Hepatocyte (in vitro differentiated cells): ENCODE measurements at regions not wholly inside any gene's neighbourhood (a gene's known extent, or its start where the extent isn't known, plus 50 kb on each side); places are given as distances from the start of the nearest gene placed in this dataset.

ENCODE experiments used
- DNase-seq: peaks from one replicate; pipeline ENCODE4 v3.0.0-alpha.2; 2016; ENCODE audit warnings: low spot score
- H2AFZ ChIP-seq: fragments of 200-600 bp; sonication (generic); 2 replicates; pipeline ENCODE4 v1.6.0; 2016; ENCODE audit warnings: antibody characterized with exemption, mild to moderate bottlenecking
- H3K27ac ChIP-seq: fragments of 200-600 bp; sonication (generic); 2 replicates; pipeline ENCODE4 v1.5.1; 2016; ENCODE audit warnings: mild to moderate bottlenecking
- H3K27me3 ChIP-seq: fragments of 200-600 bp; sonication (generic); 2 replicates; pipeline ENCODE4 v1.6.1; 2016
- H3K36me3 ChIP-seq: fragments of 200-600 bp; sonication (generic); replicated peaks from 2 replicates; pipeline ENCODE4 v1.5.1; 2016; ENCODE audit warnings: low read depth; ENCODE audit not compliant: insufficient read depth
- H3K4me1 ChIP-seq: fragments of 200-600 bp; sonication (generic); 2 replicates; pipeline ENCODE4 v1.5.1; 2016; ENCODE audit warnings: mild to moderate bottlenecking, moderate library complexity; ENCODE audit not compliant: insufficient read depth
- H3K4me2 ChIP-seq: fragments of 200-600 bp; sonication (generic); 2 replicates; pipeline ENCODE4 v1.6.0; 2016
- H3K4me3 ChIP-seq: fragments of 200-600 bp; sonication (generic); 2 replicates; pipeline ENCODE4 v1.5.1; 2016; ENCODE audit warnings: mild to moderate bottlenecking
- H3K79me2 ChIP-seq: fragments of 200-600 bp; sonication (generic); 2 replicates; pipeline ENCODE4 v1.6.0; 2017; ENCODE audit warnings: mild to moderate bottlenecking
- H3K9me2 ChIP-seq: fragments of 200-600 bp; sonication (generic); replicated peaks from 2 replicates; pipeline ENCODE4 v1.6.0; 2017; ENCODE audit warnings: mild to moderate bottlenecking; ENCODE audit not compliant: insufficient read depth
- H3K9me3 ChIP-seq: fragments of 200-600 bp; sonication (generic); 2 replicates; pipeline ENCODE4 v1.5.1; 2016; ENCODE audit warnings: low read depth, mild to moderate bottlenecking
- H4K20me1 ChIP-seq: fragments of 200-600 bp; sonication (generic); 2 replicates; pipeline ENCODE4 v1.6.0; 2016; ENCODE audit warnings: mild to moderate bottlenecking; ENCODE audit not compliant: insufficient read depth, poor library complexity, severe bottlenecking
- EZH2 ChIP-seq: fragments of 200-600 bp; sonication (generic); IDR thresholded peaks from 2 replicates; pipeline ENCODE4 v1.6.1; 2016; ENCODE audit warnings: antibody characterized with exemption, mild to moderate bottlenecking, borderline replicate concordance
- EZH2phosphoT487 ChIP-seq: fragments of 200-600 bp; sonication (generic); IDR thresholded peaks from one replicate; pipeline ENCODE4 v1.6.1; 2018; ENCODE audit warnings: antibody characterized with exemption, mild to moderate bottlenecking, low read depth, moderate library complexity; ENCODE audit not compliant: unreplicated experiment, severe bottlenecking
- WGBS: methylation state at CpG from one replicate; pipeline ENCODE4 v1.1.6; 2016; ENCODE audit warnings: low lambda C conversion rate; ENCODE audit errors: missing lambda C conversion rate; 5-methylcytosine and 5-hydroxymethylcytosine counted together
- TF ChIP-seq, protein P1 (sequence below): fragments of 200-600 bp; sonication (generic); IDR thresholded peaks from 2 replicates; pipeline ENCODE4 v1.5.1; 2016; ENCODE audit warnings: antibody characterized with exemption, mild to moderate bottlenecking; ENCODE audit not compliant: poor library complexity

DNA sequence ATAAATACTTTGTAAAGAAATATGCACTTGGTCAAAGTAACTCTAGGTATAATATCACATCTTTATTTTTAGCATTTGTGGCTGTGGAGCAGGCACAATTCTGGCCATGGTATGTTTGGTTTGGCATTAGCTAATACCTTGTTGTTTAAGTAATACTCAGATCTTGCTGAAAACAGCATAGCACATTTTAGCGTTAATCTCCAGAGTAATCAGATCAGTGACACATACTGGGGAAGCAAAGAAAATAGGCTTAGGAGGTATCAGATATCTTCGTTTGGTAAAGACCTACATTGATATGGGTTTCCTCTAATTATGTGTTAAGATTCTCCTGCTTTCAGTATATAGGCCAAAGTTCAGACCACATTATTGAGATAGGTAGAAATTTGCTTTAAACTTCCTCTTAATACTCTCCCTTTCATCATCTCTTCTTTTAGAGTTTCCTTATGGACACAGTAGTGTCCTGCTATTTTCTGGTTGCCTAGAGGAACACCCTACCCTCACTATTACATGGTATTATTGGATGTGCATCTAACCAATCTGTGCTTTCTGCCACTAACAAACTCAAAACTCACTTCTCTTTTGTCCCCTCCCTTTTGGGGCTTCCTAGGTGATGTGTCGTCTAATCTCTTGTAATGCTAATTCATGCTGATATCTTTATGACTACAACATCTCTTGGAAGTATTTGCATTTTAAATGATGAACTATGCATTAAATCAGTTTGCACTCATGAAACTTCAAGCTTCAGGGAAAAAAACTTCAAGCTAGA lies 437.3 kb upstream of the ADAMTSL1 start:
- H3K79me2 ChIP-seq, result no peaks in the 10 kb centered on the region
- DNase-seq, result no peak
- no peaks in the 10 kb centered on the region for H3K27me3 ChIP-seq
- WGBS, result 49% methylated on average over 3 of the region's 3 CpGs
- H3K36me3 ChIP-seq, result no peaks in the 10 kb centered on the region
- no peaks in the 10 kb centered on the region for H3K9me3 ChIP-seq
- H3K4me1 ChIP-seq, result no peaks in the 10 kb centered on the region
- no peak overlapping the region for H3K4me3 ChIP-seq
- H3K4me2 ChIP-seq, result no peak overlapping the region
- H3K9me2 ChIP-seq, result no peaks in the 10 kb centered on the region
- H3K27ac ChIP-seq, result no peak overlapping the region
- no peak overlapping the region for H2AFZ ChIP-seq
- TF ChIP-seq EZH2phosphoT487 (no peak), EZH2 (no peak)
- TF ChIP-seq, protein P1, sequence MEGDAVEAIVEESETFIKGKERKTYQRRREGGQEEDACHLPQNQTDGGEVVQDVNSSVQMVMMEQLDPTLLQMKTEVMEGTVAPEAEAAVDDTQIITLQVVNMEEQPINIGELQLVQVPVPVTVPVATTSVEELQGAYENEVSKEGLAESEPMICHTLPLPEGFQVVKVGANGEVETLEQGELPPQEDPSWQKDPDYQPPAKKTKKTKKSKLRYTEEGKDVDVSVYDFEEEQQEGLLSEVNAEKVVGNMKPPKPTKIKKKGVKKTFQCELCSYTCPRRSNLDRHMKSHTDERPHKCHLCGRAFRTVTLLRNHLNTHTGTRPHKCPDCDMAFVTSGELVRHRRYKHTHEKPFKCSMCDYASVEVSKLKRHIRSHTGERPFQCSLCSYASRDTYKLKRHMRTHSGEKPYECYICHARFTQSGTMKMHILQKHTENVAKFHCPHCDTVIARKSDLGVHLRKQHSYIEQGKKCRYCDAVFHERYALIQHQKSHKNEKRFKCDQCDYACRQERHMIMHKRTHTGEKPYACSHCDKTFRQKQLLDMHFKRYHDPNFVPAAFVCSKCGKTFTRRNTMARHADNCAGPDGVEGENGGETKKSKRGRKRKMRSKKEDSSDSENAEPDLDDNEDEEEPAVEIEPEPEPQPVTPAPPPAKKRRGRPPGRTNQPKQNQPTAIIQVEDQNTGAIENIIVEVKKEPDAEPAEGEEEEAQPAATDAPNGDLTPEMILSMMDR, result no peak
- no peaks in the 10 kb centered on the region for H4K20me1 ChIP-seq

DNA sequence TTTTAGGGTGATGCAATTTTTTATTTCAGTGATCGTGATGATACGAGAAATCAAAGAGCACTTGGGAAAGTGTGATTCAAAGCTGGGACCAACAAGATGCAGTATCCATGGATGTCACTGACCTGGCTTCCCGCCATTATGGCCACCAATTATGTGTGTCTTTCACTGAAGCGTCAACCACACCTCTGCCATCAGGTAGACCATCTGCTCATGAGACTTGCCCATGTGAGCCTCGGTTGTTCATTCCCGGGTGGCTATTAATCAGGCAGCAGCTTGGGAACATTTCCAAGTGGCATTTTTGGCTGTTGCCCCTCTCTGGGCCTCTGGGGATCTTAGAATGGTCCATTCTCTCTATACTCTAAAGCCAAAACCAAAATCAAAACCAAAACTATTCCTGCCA lies 436.0 kb upstream of the ADAMTSL1 start:
- Histone ChIP-seq H3K36me3 (no peaks in the 10 kb centered on the region), H3K9me3 (no peaks in the 10 kb centered on the region), H3K27ac (no peak overlapping the region), H3K4me2 (no peak overlapping the region), H3K4me3 (no peak overlapping the region), H4K20me1 (no peaks in the 10 kb centered on the region), H3K79me2 (no peaks in the 10 kb centered on the region), H3K27me3 (no peaks in the 10 kb centered on the region), H2AFZ (no peak overlapping the region), H3K9me2 (no peaks in the 10 kb centered on the region), H3K4me1 (no peaks in the 10 kb centered on the region)
- no peak for TF ChIP-seq EZH2phosphoT487
- no peak for TF ChIP-seq EZH2
- TF ChIP-seq, protein P1, result no peak
- WGBS, result 93% methylated on average over 6 of the region's 6 CpGs
- DNase-seq, result no peak

DNA sequence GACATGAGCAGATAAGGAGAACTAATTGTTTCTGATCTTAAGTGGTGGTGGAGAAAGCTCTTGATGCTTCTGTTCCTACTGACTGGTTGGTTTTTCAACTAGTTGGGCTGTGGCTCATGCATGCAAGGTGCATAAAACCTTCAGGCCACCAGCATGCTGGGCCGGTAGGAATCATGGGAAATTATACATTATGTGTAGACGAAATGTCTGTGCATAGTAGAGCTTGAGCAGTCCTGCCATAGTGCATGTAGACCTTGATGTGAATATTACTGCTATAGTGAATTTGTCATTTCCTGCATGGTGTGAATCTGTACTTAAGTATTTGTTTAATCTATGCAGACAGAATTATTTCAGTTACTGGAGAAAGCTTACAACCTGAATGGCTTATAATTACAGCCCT lies 433.6 kb upstream of the ADAMTSL1 start:
- no peak overlapping the region for H2AFZ ChIP-seq
- H3K9me2 ChIP-seq, result no peaks in the 10 kb centered on the region
- no peaks in the 10 kb centered on the region for H3K4me1 ChIP-seq
- no peaks in the 10 kb centered on the region for H3K79me2 ChIP-seq
- no peak overlapping the region for H3K4me3 ChIP-seq
- no peak overlapping the region for H3K4me2 ChIP-seq
- no peaks in the 10 kb centered on the region for H3K27me3 ChIP-seq
- no peaks in the 10 kb centered on the region for H3K36me3 ChIP-seq
- H3K27ac ChIP-seq, result no peak overlapping the region
- no peaks in the 10 kb centered on the region for H4K20me1 ChIP-seq
- H3K9me3 ChIP-seq, result no peaks in the 10 kb centered on the region
- no peak for DNase-seq
- 79% methylated on average over 2 of the region's 2 CpGs for WGBS
- TF ChIP-seq EZH2phosphoT487, result no peak
- no peak for TF ChIP-seq EZH2
- TF ChIP-seq, protein P1, result no peak
